Limb (tissue), 2 donors: ENCODE measurements at regions not wholly inside any gene's neighbourhood (a gene's known extent, or its start where the extent isn't known, plus 50 kb on each side); places are given as distances from the start of the nearest gene placed in this dataset.
"Not testable (repeated sequence)": the region's sequence is repeated elsewhere in the genome, so short reads cannot be mapped to it uniquely, and the experiment has no call there.

ENCODE experiments used
- DNase-seq, 2 donors: peaks; one replicate each; pipeline ENCODE4 v3.0.0-alpha.2; 2016; ENCODE audit errors: extremely low spot score in 2 of 2

DNA sequence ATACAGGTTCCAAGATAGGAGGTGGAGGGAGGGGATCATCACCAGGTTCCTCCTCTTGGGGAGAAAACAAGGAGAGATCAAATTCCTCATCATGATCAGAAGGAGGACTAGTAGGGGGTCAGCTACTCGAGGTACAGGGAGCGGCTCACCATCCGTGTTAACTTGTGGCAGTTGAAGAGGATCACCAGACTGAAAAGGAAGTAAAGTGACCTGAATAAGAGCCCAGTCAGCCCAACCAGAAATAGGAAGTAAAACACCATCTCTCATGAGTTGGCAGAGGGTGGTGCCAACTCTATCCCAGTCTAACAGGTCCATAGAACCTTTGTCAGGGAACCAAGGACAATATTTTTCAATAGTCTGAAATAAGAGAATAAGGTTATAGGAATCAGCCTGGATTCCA, 213.1 kb upstream of the KCNN2 start:
- not testable (repeated sequence) for DNase-seq

DNA sequence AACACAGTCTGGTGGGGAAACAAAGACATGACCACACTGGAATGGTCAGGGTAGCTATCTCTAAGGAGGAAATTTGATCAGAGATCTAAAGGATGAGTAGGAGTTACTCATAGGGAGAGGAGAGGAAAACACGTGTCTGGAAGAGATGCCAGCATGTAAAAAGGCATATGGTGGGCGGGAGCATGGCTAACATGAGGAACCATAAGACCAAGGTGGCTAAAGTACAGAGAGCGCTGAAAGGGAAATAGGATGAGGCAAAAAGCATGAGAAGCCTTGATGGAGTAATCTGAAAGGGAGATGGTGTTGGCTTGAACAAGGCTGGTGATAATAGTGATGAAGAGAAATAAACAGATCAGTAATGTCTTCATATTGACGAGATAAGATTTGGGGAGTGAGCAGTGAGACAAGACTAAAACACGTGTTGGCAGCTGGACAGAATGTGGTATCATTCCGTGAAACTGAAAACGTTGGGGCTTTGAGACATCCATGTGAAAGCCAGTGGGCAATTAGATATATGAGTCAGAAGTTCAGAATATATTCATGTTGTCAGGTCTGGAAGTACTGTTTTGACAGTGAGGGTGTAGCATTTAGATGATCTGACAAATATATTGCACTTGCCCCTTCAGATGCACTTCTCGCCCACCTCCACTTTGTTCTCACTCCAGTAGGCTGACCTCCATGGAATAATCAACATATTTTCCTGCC, 209.1 kb upstream of the KCNN2 start:
- DNase-seq, result no peak

DNA sequence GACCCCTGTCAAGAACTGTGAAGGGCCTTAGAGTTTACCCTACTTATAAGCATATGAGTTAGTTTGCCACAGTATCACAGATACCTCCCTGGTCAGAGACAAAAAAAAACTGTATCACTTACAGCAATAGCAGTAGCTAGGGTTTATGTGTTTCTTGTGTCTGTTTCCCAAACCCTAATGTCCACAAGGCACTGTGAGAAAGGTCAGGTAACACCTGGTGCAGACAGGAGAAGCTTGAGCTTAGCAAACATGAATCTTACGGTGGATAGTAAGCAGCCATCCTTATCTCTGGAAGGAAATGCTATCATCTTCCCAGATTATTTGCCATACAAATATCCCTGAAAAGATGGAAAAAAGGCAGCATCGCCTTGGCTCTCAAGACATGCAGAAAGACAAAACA, 208.5 kb upstream of the KCNN2 start:
- DNase-seq, result no peak

DNA sequence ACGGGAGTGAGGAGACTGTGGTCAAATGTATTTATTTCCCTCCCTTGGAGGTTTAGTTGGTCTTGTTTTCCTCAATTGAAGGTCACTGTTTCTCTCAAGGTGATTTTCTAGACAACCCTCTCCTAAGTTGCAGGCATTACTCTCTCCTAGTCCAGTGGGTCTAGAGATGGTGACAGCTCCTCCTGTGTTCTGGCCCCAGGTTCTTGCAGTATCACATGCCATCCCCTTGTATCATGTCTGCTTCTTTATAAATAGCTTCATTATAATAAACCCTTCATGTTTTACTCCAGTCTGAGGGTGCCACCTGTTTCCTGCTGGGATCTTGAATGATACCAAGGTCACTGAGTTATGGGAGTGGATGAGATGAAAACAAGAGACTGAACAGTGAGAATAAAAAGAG, 208.0 kb upstream of the KCNN2 start:
- DNase-seq, result no peak

DNA sequence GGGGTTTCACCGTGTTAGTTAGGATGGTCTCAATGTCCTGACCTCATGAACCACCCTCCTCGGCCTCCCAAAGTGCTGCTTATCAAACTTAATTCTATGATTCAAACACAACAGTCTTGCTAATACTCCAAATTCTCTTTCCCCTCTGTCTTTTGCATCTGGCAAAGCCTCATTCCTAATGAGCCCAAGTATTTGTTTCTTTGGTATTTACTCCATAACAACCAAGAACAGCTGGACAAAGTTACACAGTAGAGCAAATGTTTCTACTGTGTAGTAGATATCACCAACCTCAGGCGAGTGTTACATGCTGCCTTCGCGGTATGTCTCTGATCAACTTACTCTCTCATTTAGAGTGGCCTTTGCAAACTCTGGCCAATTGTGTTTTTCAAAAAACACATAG, 195.8 kb upstream of the KCNN2 start:
- DNase-seq, result no peak

DNA sequence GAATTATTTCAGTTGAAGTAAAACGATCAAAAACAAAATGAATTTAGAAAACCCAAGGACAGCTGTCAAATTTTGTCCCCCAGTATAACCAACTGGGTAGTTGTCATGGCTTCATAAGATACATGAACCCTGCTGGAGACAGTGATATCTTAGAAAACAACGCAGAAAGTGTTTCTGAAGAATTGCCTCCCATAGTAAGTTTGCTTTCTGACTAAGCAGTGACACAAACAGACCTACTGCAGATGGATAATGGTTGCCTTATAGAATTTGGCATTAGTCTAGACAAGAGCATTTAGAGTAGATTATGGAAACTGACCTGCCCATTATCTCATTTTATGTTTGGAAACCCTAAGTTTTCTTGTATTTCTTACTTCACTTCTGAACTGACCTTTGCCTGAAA, 187.7 kb upstream of the KCNN2 start:
- no peak for DNase-seq

DNA sequence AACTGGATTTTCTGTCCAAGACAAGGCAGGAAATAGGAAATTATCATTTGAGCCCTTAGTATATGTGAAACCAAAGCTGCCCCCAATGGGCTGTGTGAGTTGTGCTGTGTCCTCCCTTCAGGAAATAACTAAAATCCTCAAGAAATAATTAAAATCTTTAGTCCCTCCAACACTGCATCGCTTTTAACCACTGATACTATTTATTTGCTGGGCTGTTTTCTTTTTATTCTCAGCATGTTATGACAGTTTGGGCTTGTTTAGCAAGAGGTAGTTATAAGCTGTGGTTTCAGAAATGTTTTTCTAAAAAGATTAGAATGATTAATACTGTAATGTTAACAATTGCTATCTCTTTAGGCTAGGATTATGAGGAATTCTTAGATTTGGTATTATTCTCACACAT, 187.0 kb upstream of the KCNN2 start:
- DNase-seq, result no peak

DNA sequence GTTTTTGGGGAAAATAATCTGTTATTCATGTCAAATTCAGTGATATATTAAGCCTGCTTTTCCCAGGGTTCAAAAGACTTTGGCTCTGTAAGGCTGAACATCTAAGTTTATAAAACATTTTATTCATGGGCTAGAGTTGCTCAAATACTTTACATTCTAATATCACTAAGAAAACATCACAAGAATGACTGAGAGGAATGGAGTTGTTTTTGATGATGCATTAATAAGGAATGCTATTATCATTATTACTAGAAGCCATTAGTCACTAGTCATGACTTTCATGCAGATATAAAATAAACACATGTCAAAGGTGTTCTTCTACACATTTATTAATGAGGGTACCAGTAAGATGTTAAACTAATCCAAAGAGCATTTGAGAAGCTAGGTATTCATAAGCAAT, 185.5 kb upstream of the KCNN2 start:
- no peak for DNase-seq

DNA sequence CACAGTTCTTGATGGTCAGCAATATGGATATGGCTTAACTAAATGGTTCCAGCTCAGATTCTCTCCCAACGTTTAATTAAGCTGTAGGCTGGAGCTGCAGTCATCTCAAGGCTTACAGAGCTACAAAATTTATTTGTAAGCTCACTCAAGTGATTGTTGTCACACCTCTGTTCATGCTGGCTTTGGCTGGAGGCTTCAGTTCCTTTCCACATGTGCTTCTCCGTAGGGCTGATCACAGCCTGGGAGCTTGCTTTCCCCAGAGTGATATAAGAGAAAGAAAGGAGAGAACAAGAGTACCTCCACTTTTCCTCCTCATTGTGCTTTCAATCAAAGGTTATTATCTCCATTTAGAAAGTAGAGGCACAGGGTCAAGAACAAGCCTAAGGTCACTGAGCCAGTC, 182.7 kb upstream of the KCNN2 start:
- no peak for DNase-seq

DNA sequence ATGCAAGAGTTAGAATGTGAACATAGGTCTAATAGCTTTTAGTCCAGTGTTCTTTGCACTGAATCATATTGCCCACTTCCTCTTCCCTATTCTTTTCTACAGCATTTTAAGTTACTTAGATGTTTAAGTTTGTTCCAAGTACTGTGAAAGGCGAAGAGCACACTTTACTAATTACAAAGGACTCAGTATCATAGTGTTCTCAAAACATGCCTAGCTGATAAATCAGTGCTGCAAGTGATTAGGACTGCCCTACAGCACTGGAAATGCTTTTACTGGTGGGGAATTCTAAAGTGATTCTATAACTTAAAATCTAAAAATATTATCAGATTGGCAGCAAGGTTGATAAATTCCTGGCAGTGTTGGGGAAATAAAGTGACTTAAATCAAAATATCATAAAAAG, 177.9 kb upstream of the KCNN2 start:
- DNase-seq, result no peak

DNA sequence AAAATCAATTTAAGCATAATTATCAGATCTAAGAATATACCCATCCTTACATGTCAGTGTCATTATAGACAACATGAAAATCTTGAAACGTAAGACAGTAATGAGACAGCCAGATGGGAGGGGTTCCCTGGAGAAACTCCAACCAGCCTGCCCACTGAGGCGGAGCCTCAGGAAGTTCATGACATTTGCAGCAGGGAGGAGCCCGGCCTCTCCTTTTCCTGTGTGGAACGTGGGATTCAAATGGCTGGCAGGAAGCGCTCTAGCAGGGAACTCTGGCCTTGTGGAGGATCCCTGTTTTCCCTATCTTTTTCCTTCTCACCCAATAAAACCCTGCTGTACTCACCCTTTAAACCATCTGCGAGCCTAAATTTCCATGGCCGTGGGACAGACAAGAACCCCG, 176.6 kb upstream of the KCNN2 start:
- DNase-seq, result peak; percentile 28 to 32

DNA sequence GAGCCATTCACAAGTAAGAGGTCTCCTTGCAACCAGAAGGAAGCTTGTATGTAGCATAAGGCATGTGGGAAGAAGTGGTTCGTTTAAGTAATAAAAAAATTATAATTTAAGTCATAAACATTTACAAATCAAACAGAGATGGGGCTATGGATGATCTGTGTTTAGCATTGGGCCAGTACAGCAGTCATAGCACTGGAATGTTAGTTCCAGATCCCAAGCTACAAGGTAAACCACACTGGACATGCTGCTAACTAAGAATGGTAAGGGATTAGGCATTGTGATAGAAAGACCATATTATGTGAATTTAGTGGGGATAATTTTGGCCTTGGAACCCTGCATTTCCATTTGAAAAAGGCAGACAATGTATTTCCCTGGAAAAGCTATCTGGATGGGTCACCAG, 170.4 kb upstream of the KCNN2 start:
- DNase-seq, result no peak

DNA sequence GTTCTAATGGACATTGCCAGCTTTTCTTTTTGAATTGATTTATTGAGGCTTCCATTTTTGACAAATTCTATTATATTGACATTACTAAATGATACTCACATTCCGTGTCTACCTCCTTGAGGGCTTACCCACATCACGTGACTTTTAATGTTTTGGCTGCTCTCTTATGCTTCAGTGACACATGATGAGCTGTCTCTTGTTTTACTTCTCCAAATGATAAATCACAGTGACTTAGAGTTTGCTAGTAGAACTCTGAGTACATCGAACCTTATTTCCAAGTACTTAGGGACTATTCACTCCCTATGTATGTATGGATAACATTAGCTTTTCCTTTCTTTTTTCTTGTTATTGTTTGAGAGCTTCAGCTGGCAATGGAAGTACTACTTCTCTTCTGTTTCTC, 169.8 kb upstream of the KCNN2 start:
- DNase-seq, result no peak

DNA sequence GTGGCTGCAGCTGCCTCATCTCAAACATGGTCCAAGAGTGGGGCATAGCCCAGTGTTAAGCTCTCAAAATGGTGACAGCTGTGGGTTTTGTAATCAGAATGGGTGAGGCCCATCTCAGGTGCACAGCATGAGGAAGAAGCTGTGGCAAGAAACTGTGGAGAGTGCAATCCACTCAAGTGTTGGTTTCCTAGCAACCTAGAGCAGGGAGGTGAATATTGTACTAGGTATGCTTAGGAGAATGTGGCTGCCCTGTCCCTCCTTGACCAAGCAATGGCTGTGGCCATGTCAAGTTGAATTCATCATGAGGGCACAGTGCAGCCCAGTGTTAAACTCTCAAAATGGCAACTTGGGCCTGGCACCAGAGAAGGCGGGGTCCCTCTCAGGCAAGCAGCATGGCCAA, 160.5 kb upstream of the KCNN2 start:
- no peak for DNase-seq

DNA sequence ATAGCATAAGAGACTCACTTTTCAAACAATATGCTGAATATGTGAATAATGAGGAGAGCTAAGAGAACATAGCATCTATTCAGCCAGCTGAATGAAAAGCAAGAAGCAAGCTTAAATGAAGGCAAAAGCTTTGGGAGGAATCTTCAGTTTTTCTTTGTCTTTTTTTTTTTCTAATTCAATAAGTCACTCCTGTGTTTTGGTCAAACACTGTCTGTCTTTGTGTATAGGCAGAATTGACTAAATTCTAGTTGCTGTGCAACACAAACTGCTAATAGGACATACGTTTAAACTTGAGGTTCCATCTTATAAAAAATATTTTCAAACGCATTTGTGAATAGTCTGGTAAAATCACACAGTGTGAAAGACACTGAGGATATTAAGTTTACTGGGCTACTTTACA, 156.9 kb upstream of the KCNN2 start:
- DNase-seq, result no peak

DNA sequence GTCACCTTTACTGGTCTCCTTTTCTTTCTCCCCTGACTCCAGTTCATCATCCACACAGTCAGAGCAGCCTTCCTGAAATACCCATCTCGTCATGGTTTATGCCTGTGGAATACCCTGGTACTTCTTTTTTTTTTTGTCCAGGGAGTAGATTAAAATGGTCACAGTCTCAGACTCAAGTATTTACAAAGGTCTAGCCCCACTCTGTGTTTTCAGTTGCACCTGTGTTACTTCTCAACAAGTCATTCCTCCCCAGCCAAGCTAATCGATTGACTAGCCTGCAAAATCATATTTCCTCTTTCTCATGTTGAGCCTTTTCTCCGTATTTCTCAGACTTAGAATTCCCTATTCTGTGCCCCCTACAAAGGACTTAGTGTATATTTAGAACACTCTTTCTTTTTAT, 155.2 kb upstream of the KCNN2 start:
- no peak for DNase-seq

DNA sequence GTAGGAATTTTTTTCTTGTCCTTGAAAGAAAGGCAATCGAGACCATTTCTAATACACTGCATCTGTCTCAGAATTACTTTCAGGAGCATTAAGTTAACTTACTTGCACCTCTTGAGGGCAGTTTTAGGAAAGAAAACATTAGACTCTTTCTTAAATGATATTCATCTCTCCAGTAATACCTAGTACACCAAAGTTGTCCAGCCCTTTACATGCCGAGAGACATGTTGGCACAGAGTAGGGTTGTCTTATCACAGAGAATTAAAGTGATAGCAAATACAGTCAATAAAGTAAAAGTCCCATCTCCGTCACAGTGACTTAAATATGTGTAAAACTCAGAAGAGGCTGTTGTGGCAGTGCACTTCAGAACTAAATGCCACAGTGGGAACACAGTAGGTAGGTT, 154.3 kb upstream of the KCNN2 start:
- no peak for DNase-seq

DNA sequence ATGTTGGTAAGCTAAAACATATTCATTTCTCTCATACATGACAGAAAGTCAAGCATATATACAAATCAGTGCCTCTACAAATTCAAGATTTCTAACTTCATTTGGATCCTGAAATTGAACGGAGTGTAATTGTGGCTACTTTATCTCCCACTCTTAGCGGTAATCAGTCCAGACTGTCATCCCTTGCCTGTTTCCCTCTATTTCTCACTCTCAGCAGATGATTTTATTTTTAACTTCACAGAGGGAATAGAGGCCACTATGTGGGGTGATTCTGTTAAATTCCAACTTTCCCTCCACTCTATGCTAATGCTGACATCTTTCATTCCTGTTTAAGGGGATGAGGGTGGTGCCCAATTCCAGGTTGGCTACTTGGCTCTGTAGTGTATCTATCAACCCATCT, 153.8 kb upstream of the KCNN2 start:
- DNase-seq, result no peak

DNA sequence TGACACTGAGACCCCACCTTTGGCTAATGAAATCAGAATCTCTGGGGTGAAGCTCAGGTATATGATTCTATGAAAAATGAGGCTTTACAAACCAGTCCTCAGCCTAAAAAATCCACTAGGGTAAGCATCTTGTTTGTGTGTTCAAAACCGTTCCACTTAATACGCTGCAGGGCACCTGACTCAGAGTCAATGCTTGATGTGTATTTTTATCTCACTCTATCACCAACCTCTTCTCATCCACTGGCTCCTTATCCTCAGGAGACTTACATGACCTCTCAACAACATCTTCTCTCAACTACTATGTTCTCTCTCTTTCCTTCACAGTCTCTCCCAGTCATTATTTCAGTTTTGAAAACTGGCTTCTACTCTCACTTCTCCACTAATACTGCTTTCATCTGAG, 153.3 kb upstream of the KCNN2 start:
- DNase-seq, result no peak

DNA sequence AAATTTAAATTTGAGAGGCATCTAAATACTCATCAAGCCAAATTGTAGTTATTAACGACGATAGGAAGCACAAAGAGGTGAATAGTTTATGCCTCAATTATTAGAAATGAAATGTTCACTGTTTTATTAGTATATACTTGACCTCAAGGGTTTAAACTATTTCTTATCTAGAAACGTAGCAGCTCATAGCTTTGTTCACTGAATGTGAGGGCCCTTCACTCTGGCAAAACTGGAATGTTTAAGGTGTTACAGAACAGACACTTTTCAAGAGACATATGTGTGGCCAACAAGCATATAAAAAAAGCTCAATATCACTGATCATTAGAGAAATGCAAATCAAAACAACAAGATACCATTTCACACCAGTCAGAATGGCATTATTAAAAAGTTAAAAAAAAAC, 151.2 kb upstream of the KCNN2 start:
- no peak for DNase-seq

DNA sequence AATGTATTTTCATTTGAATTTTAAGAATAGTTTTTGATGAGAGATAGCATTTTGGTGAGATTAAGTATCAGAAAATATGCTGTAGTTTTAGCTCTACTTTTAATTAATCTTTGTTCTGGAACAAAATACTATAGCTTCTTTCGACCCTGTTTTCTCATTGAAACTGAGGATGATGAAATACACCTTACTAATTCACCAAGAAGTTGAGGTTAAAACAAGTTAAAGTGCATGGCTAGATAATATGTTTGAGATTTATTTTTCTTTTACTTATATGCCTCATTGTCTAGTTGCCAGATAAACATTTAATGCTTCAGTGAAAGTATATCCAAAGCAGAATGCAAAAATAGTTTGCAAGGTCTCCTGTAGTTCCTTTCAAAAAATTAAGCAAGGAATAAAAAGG, 140.1 kb upstream of the KCNN2 start:
- no peak for DNase-seq

DNA sequence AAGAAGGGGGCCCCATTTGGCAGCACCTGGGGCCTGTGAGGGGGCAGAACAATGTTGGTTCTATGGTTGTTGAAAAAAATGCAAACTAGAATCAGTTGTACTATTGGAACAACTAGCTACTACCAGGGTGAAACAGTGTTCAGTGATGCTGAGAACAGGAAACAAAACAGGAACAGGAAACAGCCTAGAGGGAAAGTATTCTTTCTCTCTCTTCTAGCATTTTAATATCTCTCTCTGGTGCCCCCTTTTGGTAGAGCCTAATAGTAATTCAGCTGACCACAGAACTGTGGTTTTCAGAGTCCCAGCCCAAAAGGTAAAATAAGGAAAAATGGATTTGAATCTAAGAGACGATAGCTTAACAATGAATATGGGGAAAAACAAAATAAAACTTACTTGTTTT, 138.0 kb upstream of the KCNN2 start:
- no peak for DNase-seq

DNA sequence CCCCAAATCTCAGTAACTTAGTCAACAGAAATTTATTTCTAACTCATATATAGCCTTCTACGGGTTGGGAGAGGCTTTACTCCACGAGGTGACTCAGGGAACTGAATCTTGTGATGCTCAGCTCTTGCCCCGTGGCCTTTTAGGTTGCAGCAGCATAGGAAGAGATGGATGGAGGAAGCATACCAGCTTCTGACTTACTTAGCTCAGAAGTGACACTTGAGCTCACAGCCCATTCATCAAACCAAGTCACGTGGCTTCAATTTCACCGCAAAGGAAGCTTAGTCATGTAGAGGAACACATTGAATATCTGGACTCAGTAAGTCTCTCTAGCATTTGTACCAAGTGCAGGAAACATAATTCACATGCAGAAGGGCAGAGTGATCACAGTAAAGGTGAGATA, 124.1 kb upstream of the KCNN2 start:
- DNase-seq, result no peak

DNA sequence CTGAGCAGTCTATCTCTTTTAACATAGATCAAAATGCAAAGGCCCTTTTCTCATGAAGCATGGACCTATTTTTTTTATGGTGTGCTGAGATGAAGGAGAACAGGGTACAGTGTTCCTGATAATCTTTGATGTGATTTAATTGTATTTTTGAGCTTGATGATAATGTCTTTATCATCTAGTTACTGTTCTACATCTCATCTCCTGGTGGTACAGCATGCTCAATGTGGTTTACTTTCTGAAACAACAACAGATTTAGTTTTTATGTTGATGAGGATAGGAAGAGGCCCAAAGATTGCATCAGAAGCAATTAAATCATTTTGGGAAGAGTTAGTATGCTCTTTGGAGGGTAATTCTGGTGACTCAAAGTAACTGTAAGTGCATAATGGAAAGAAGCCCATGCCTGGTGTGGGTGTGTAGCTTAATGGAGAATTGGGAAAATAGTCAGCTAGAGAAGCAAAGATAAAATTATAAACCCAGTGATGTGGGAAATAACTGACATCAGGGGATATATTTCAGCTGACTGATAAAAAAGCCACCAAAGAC, 123.0 kb upstream of the KCNN2 start:
- DNase-seq, result no peak
